GM18867 (cell line): ENCODE measurements at regions not wholly inside any gene's neighbourhood (a gene's known extent, or its start where the extent isn't known, plus 50 kb on each side); places are given as distances from the start of the nearest gene placed in this dataset.

Source experiments
- ATAC-seq: cut with Tn5 transposase; IDR thresholded peaks from one replicate; pipeline ENCODE4 v1.9.1; 2021; ENCODE audit warnings: mild to moderate bottlenecking, moderate library complexity; ENCODE audit not compliant: unreplicated experiment

- ATAC-seq = no peak
Measured at GRCh38 chr20:43863821-43864544, 50.7 kb upstream of the TOX2 start.

DNA sequence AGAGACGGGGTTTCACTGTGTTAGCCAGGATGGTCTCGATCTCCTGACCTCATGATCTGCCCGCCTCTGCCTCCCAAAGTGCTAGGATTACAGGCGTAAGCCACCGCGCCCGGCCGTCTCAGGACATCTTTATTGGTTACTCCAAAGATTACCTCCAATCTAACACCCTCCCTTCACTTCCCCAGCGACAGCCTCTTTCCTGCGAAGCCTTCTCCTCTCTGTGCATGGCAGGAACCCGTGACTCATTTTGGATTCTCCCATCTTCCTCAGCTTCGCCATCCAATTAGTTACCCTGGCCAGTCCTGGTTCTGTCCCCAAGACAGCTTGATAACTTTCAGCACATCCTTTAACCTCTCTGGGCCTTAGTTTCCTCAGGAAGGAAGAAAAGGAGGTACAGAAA is 51.3 kb upstream of the TOX2 start:
- no peak for ATAC-seq

- ATAC-seq = no peak
Measured at GRCh38 chr20:43862438-43862837, 52.2 kb upstream of the TOX2 start.

DNA sequence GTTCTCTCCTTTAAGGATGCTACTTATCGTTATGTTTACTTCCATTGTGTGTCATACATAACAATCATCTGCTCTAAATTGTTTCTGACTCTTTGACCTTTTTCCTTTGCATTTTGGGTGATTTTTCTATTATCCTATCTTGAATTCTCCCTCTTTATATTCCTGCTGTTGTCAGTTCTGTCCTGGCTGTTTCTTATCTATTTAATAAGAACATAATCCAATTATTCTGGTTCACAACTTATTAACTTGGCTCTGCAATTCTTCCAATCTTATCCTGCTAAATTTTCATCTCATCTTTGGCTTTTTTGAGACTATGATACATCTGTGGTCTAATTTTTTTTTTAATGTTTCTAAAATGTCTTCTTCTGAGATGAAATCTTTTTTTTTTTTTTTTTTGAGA is 54.7 kb upstream of the TOX2 start:
- ATAC-seq = no peak

DNA sequence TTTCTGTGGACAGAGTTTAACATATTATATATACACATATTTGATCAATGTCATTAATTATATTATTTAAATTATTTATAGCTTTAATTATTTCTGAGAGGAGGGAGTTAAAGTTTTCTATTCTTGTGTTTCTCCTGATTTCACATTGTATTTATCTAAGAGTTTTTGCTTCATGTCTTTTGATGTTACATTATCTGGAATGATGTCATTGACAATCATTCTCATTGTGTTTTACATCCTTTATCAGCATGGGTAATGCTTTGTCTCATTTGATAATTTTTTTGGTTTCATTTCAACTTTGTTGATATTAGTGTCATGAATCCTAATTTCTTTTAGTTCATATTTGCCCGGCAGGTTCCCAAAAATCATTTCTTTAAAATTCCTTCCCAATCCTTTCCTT is 56.7 kb upstream of the TOX2 start:
- no peak for ATAC-seq

DNA sequence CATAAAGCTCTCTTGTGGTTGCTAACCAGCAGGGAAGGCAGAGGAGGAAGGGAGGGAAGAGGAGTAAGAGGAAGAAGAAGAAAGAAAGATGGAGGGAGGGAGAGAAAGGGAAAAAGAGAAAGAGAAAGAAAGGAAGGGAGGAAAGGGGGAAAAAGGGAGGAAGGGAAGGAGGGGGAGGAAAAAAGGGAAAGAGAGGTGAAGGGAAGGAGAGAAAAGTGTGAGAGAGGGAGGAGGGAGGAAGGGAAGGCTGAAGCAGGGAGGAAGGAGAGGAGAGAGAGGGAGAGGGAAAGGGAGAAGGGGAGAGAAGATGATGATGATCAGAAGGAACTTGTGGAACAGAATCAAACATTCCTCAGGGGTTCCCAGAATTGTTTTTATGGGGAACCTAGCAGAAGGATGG is 57.5 kb upstream of the TOX2 start:
- ATAC-seq = no peak

GRCh38 chr20:43855803-43856202 is 58.8 kb upstream of the TOX2 start:
- ATAC-seq = no peak

DNA sequence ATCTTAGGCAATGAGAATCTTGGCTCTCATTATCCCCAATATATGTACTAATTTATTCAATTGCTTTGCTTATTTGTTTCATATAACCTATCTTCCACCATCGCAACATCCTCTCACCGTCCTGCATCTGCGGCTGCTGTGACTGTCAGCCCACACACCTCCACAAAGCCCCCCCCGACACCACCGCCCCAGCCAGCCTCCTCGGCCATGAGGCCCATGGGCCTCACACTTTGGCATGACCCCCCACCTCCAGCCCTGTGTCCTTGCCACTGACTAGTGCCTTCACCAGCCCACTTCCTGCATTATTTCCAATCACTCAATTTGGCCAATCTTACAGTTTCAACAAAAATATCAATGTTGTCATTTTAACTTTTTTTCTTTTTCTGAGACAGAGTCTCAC is 60.7 kb upstream of the TOX2 start:
- no peak for ATAC-seq

DNA sequence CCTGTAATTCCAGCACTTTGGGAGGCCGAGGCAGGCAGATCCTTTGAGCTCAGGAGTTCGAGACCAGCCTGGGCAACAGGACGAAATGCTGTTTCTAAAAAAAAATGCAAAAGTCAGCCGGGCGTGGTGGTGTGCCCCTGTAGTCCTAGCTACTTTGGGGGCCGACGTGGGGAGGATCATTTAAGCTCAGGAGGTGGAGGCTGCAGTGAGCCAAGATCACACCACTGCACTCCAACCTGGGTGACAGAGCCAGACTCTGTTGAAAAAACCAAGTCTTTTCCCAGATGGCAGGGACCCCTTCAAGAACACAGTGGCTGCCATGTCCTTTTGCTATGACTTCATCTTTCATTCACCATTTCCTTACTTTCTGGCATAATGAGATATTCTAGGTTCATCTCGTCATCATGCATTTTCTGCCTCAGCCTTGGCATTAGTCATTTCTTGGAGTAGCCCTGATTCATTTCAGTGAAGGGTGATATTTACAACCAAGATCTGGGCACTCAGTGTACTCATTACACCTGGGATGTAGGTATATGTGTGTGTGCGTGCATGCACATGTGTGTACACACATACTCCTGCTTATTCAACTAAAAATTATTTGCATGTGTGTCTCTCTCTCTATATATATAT is 61.4 kb upstream of the TOX2 start:
- no peak for ATAC-seq

DNA sequence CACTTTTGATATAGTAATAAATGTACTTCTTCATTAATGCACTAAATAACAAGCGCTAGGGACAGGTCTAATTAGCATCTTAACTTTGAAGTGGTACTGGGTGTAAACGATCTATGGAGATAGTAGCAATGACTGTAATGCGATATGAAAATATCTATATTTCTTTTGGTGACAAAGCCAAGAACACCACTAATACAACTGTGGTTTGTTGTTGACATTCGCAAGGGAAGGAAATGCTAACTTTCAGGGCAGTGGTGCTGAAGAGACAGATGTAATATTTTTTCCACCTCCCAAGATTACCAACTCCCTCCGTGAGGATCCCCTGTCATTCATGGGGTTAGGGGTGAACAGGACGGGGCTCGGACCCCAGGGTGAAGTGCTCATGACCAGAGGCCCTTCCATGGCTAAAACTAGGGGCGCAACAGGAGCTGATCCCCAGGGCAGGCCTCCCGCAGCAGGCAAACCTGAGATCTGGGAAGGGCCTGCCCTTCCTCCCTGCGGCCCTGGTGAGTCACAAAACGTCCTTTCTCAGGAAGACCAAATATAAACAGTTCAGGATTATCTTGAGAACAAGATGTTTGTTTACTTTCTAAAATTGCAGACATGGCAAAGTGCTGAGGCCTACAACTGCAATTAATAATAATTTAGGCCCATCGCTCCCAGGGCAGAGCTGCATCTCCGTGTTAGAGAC is 65.0 kb upstream of the TOX2 start:
- no peak for ATAC-seq

GRCh38 chr20:43846516-43846905 is 68.1 kb upstream of the TOX2 start:
- no peak for ATAC-seq

GRCh38 chr20:43844778-43845614 is 69.7 kb upstream of the TOX2 start:
- no peak for ATAC-seq

- no peak for ATAC-seq
Measured at GRCh38 chr20:43843965-43844660, 70.5 kb upstream of the TOX2 start.

DNA sequence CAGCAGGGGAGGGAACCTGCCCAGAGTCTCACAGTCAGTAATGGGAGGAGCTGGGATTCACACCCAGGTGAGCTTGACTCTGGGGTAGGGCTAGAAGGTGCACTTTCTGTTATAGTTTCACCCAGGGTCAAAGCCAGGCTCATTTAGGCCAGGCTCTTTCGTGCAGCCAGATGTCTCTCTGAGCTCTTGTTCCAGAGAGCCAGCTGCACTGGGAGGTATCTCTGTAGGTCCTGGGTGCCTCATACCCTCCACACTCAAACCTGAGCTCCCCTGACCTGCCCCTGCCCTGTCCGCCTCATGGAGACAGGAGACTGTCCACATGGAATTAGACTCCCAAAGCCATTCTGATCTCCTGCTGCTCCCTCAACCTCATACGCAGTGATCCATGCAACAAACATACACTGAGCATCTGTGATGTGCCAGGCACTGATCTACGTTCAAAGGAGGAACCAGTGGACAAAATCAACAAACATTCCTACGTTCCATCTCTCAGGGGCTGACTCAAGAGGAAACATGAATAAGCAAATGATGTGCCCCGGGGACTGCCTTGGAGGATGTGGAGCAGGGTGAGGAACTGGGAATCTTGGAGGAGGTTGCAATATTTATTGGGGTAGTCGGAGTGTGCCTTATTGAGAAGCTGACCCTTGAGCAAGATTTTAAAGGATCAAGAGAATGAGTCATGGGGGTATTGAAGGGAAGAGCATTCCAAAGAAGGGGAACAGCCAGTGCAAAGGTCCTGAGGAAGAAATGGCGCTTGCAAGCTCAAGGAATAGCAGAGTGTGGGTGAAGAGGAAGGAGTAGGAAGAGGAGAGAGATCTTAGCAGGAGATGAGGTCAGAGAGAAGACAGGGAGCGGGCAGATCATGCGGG is 71.3 kb upstream of the TOX2 start:
- no peak for ATAC-seq

- no peak for ATAC-seq
Measured at GRCh38 chr20:43842126-43843020, 72.3 kb upstream of the TOX2 start.

DNA sequence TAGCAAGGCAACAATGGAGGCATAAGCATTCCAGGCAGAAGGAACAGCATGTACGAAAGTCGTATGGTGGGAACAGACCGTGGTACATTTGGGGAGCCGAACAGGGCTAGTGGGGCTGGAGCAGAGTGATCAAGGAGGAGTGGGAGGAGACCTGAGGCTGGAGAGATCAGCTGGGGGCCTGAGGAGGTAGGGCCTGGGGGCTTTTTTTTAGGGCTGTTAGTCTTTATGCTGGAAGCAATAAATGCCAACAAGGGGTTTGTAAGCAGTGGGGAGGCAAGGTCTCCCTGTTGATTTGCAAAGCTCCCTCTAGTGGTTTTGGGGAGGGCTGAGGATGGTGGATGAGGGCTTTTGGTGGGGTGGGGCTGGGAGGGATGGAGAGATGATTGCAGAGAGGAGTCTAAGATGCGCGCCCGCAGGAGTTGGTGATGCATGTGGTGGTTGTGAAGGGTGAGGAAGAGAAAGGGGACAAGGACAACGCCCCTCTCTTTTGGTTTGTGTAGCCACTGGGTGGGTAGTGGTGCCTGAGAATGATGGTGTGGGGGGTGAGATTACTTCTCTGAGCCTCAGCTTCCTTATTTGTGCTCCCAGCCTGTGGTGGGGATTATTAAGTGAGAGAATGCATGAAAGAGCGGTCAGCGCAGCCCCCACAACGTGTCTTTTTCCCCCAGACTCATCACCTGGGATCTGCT is 74.1 kb upstream of the TOX2 start:
- no peak for ATAC-seq

DNA sequence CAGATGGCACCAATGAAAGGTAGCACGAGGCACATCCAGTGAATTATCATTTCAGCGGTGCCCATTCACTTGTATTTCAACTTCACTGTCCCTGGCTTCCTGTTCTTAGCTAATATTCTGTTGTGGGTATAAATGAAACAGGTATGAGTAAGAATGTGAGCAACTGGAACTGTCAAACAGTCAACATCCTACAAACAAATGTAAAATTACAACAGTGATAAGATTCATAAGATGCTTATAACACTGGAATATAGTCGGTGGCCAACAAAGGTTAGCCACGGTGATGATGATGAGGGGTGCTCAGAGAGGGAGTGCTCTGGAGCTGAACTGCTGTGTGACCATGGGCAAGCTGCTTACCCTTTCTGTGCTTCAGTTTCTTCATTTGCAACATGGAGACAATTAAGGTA is 74.9 kb upstream of the TOX2 start:
- no peak for ATAC-seq

- no peak for ATAC-seq
Measured at GRCh38 chr20:43838703-43839060, 76.0 kb upstream of the TOX2 start.
